Body of pancreas (tissue), 4 donors: ENCODE measurements at regions not wholly inside any gene's neighbourhood (a gene's known extent, or its start where the extent isn't known, plus 50 kb on each side); places are given as distances from the start of the nearest gene placed in this dataset.

Experiments
- ATAC-seq: fragments of 150-250 bp; one replicate; pipeline ENCODE4 v1.9.1; 2016
- DNase-seq, 4 donors: peaks; one replicate each; pipeline ENCODE4 v3.0.0-alpha.2; 2019
- H3K27ac ChIP-seq, 4 donors: fragments of 200-600 bp; sonication (generic); 1 replicate in 3 of 4; 2 replicates in 1 of 4; pipeline versions ENCODE4 v1.5.1 to v1.6.1; 2016 to 2019; ENCODE audit warnings: mild to moderate bottlenecking in 1 of 4, mixed read lengths in 1 of 4, moderate library complexity in 1 of 4
- H3K27me3 ChIP-seq, 2 donors: fragments of 200-600 bp; sonication (generic); one replicate each; pipeline ENCODE4 v1.6.0; 2016; ENCODE audit warnings: mild to moderate bottlenecking in 1 of 2
- H3K36me3 ChIP-seq, 2 donors: fragments of 200-600 bp; sonication (generic); replicated peaks in 1 of 2; 2 replicates each; pipeline ENCODE4 v1.5.1; 2016; ENCODE audit warnings: low read depth in 2 of 2; ENCODE audit not compliant: insufficient read depth in 1 of 2
- H3K4me1 ChIP-seq: fragments of 200-600 bp; sonication (generic); one replicate; pipeline ENCODE4 v1.6.0; 2016
- H3K4me3 ChIP-seq, 2 donors: fragments of 200-600 bp; sonication (generic); 1 replicate in 1 of 2; 2 replicates in 1 of 2; pipeline ENCODE4 v1.5.1; 2016 to 2019
- H3K9me3 ChIP-seq, 3 donors: fragments of 200-600 bp; sonication (generic); 1 replicate in 2 of 3; 2 replicates in 1 of 3; pipeline ENCODE4 v1.5.1; 2016
- CTCF ChIP-seq, 7 experiments: fragments of 450-650 bp in 4 of 7; fragments of 200-600 bp in 3 of 7; sonication (generic) in 3 of 7; IDR thresholded peaks; one replicate each; pipeline ENCODE4 v1.5.1; 2016 to 2019; ENCODE audit warnings: antibody characterized with exemption in 7 of 7
- POLR2A ChIP-seq, 3 donors: fragments of 450-650 bp; IDR thresholded peaks; one replicate each; pipeline ENCODE4 v1.6.1; 2016; ENCODE audit warnings: antibody characterized with exemption in 3 of 3, mild to moderate bottlenecking in 2 of 3
- WGBS, 2 donors: methylation state at CpG; one replicate each; pipeline ENCODE4 v1.1.5; 2017; 5-methylcytosine and 5-hydroxymethylcytosine counted together
- intact Hi-C: fragments of 100-400 bp; cut with DNase I; formaldehyde crosslinking; loops from one replicate; pipeline ENCODE4 v1.15.1; 2023

DNA sequence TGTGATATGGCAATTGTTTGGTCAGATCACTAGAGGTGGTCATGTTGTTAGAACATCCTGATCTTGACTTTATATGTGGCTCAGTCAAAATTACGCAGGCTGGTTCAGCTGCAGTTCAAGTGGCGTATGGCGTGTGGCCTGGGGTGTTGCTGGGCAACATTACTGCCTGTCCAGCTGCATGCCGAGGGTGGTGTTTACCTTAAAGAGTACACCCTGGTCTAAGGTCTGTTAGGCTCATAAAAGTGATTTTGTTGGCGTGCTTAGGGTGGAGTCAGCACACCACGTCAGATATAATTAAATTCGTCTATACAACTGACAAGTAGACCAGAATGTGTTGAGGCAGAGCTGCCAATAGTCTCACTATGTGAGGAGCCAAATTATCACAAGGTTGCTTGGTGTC lies 55.6 kb upstream of the NEDD9 start:
- H3K36me3 ChIP-seq: no peaks in the 10 kb centered on the region
- no peak overlapping the region for H3K27ac ChIP-seq
- TF ChIP-seq POLR2A (IDR thresholded peaks at IDR 0.05): no peak
- no peak for TF ChIP-seq CTCF (IDR thresholded peaks at IDR 0.05)
- ATAC-seq (peak; percentile 56), DNase-seq (peak in 3 of 4 donors; percentile 41 to 68 (median 51))
- H3K27me3 ChIP-seq: no peaks in the 10 kb centered on the region
- intact Hi-C loops: no loop called here
- no peak overlapping the region for H3K4me3 ChIP-seq
- H3K9me3 ChIP-seq: no peaks in the 10 kb centered on the region
- peaks cover 4% of the 10 kb centered on the region for H3K4me1 ChIP-seq
- 80 to 86% methylated on average over 4 to 7 of the region's 7 CpGs for WGBS, 2 donors

DNA sequence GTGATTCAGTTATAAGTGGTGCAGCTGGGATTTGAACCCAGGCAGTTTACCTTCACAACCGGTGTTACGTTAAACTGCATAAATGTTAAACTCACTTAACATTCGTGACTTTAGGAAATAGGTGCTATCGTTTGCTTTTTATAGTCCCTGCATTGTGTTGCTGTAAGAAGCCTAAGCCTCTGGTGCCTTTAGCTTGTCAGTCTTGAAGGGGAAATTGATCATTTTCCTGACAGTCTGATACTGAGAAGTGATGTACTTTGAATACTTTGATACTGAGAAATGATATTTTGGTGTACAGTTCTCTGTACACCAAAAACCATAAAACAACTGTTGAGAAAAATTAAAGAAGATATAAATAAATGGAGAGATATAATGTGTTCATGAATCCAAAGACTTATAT lies 52.5 kb upstream of the NEDD9 start:
- WGBS, 2 donors: 87 to 92% methylated on average over 4 of the region's 4 CpGs

GRCh38 chr6:11283629-11284028 lies 51.2 kb upstream of the NEDD9 start:
- Histone ChIP-seq H3K4me3 (no peak overlapping the region), H3K4me1 (peaks cover 9% of the 10 kb centered on the region), H3K36me3 (no peaks in the 10 kb centered on the region), H3K27me3 (no peaks in the 10 kb centered on the region), H3K27ac (no peak overlapping the region), H3K9me3 (no peaks in the 10 kb centered on the region)
- intact Hi-C loops: no loop called here
- no peak for TF ChIP-seq POLR2A (IDR thresholded peaks at IDR 0.05)
- TF ChIP-seq CTCF (IDR thresholded peaks at IDR 0.05): no peak
- ATAC-seq (no peak), DNase-seq (no peak)
- WGBS, 2 donors: 53 to 70% methylated on average over 2 of the region's 2 CpGs

More for the DNA sequence above, 52.5 kb upstream of the NEDD9 start:
- DNase-seq (no peak), ATAC-seq (no peak)
- no peak overlapping the region for H3K4me3 ChIP-seq
- H3K4me1 ChIP-seq: peaks cover 9% of the 10 kb centered on the region
- H3K27ac ChIP-seq: no peak overlapping the region
- TF ChIP-seq CTCF (IDR thresholded peaks at IDR 0.05) (no peak), POLR2A (IDR thresholded peaks at IDR 0.05) (no peak)
- no peaks in the 10 kb centered on the region for H3K27me3 ChIP-seq
- no peaks in the 10 kb centered on the region for H3K36me3 ChIP-seq
- no peaks in the 10 kb centered on the region for H3K9me3 ChIP-seq
- intact Hi-C loops: no loop called here

- Histone ChIP-seq H3K27ac (no peak overlapping the region), H3K9me3 (no peaks in the 10 kb centered on the region), H3K36me3 (no peaks in the 10 kb centered on the region), H3K27me3 (no peaks in the 10 kb centered on the region), H3K4me1 (peaks cover 11% of the 10 kb centered on the region), H3K4me3 (no peak overlapping the region)
- WGBS, 2 donors: 56 to 66% methylated on average over 5 of the region's 5 CpGs
- intact Hi-C loops: no loop called here
- TF ChIP-seq POLR2A (IDR thresholded peaks at IDR 0.05) (no peak), CTCF (IDR thresholded peaks at IDR 0.05) (no peak)
- ATAC-seq: no peak
- no peak for DNase-seq
These were observed 50.4 kb upstream of the NEDD9 start for GRCh38 chr6:11282875-11283274.
